Neutrophil (primary cell): ENCODE measurements at regions not wholly inside any gene's neighbourhood (a gene's known extent, or its start where the extent isn't known, plus 50 kb on each side); places are given as distances from the start of the nearest gene placed in this dataset.
"Not testable (repeated sequence)": the region's sequence is repeated elsewhere in the genome, so short reads cannot be mapped to it uniquely, and the experiment has no call there.

Experiments
- H3K27ac ChIP-seq: fragments of 200-600 bp; sonication (generic); 2 replicates; pipeline ENCODE4 v1.5.1; 2016; ENCODE audit warnings: mild to moderate bottlenecking, moderate library complexity
- H3K27me3 ChIP-seq: fragments of 200-600 bp; sonication (generic); 2 replicates; pipeline ENCODE4 v1.6.0; 2016; ENCODE audit warnings: mild to moderate bottlenecking
- H3K36me3 ChIP-seq: fragments of 200-600 bp; sonication (generic); 2 replicates; pipeline ENCODE4 v1.5.1; 2017
- H3K4me1 ChIP-seq, 2 experiments: fragments of 200-600 bp in 1 of 2; sonication (generic) in 1 of 2; 1 replicate in 1 of 2; 2 replicates in 1 of 2; pipeline versions ENCODE4 v1.5.1 to v1.6.1; 2013 to 2016; ENCODE audit warnings: low read depth in 1 of 2, low read length in 1 of 2, mild to moderate bottlenecking in 1 of 2, moderate library complexity in 1 of 2; ENCODE audit not compliant: control insufficient read depth in 1 of 2, insufficient read depth in 1 of 2
- H3K4me3 ChIP-seq, 2 experiments: fragments of 200-600 bp in 1 of 2; sonication (generic) in 1 of 2; 1 replicate in 1 of 2; 2 replicates in 1 of 2; pipeline ENCODE4 v1.5.1; 2013 to 2016; ENCODE audit warnings: low read depth in 1 of 2, low read length in 1 of 2, mild to moderate bottlenecking in 1 of 2, moderate library complexity in 1 of 2
- H3K9me3 ChIP-seq: fragments of 200-600 bp; sonication (generic); 2 replicates; pipeline ENCODE4 v1.5.1; 2016
- CTCF ChIP-seq: fragments of 200-600 bp; sonication (generic); IDR thresholded peaks from 2 replicates; pipeline ENCODE4 v1.5.1; 2016; ENCODE audit warnings: antibody characterized with exemption

GRCh38 chr10:113495553-113495952 lies 57.3 kb upstream of the HABP2 start:
- H3K36me3 ChIP-seq = no peaks in the 10 kb centered on the region
- TF ChIP-seq CTCF = no peak
- H3K27ac ChIP-seq = no peak overlapping the region
- H3K27me3 ChIP-seq = peaks cover 14% of the 10 kb centered on the region
- no peak overlapping the region for H3K4me3 ChIP-seq
- H3K9me3 ChIP-seq = no peaks in the 10 kb centered on the region
- peaks cover 7 to 8% of the 10 kb centered on the region in 2 experiments for H3K4me1 ChIP-seq

- no peak overlapping the region for H3K4me3 ChIP-seq
- H3K36me3 ChIP-seq = no peaks in the 10 kb centered on the region
- no peaks in the 10 kb centered on the region for H3K9me3 ChIP-seq
- TF ChIP-seq CTCF = no peak
- peaks cover 7 to 8% of the 10 kb centered on the region in 2 experiments for H3K4me1 ChIP-seq
- H3K27ac ChIP-seq = no peak overlapping the region
- peaks cover 14% of the 10 kb centered on the region for H3K27me3 ChIP-seq
Observed at GRCh38 chr10:113496111-113497109, 56.4 kb upstream of the HABP2 start.

- H3K9me3 ChIP-seq = no peaks in the 10 kb centered on the region
- peaks cover 7 to 8% of the 10 kb centered on the region in 2 experiments for H3K4me1 ChIP-seq
- peaks cover 14% of the 10 kb centered on the region for H3K27me3 ChIP-seq
- TF ChIP-seq CTCF = no peak
- H3K4me3 ChIP-seq = no peak overlapping the region
- no peak overlapping the region for H3K27ac ChIP-seq
- no peaks in the 10 kb centered on the region for H3K36me3 ChIP-seq
Observed at GRCh38 chr10:113497198-113497597, 55.7 kb upstream of the HABP2 start.

- Histone ChIP-seq H3K36me3 (no peaks in the 10 kb centered on the region), H3K27ac (no peak overlapping the region), H3K9me3 (no peaks in the 10 kb centered on the region), H3K4me1 (peaks cover 7 to 8% of the 10 kb centered on the region in 2 experiments), H3K27me3 (peaks cover 5% of the 10 kb centered on the region), H3K4me3 (no peak overlapping the region)
- no peak for TF ChIP-seq CTCF
Observed at GRCh38 chr10:113498997-113499396, 53.9 kb upstream of the HABP2 start.

GRCh38 chr10:113499806-113500205 lies 53.0 kb upstream of the HABP2 start:
- Histone ChIP-seq H3K9me3 (no peaks in the 10 kb centered on the region), H3K4me3 (no peak overlapping the region), H3K27me3 (no peaks in the 10 kb centered on the region), H3K36me3 (no peaks in the 10 kb centered on the region), H3K27ac (no peak overlapping the region), H3K4me1 (peaks cover 7 to 8% of the 10 kb centered on the region in 2 experiments)
- no peak for TF ChIP-seq CTCF

GRCh38 chr10:113501031-113501430 lies 51.8 kb upstream of the HABP2 start:
- not testable (repeated sequence) for H3K27ac ChIP-seq, H3K9me3 ChIP-seq, H3K36me3 ChIP-seq, H3K4me3 ChIP-seq, H3K4me1 ChIP-seq, H3K27me3 ChIP-seq
